ENCODE measurements at regions not wholly inside any gene's neighbourhood (a gene's known extent, or its start where the extent isn't known, plus 50 kb on each side); places are given as distances from the start of the nearest gene placed in this dataset.
A peak's percentile ranks its signal among the peaks of the same experiment; 100 is the strongest.

DNA sequence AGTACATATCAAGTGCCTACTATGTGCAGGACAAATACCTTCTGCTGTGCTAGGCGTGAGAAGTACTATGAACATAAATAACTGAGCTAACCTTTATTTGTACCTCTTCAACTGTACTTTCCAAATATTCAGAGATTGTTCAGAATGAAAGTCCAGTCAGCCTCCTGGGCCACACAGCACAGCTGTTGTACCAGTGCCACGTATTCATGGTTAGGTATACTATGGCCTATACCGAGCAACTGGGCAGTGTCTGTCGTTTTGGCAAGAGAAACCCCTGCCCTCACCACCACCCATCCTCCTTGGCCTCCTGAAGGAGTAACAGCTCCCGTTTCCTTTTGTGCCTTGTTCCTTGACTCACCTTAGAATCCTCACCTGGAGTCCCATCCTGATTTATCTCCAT is 53.0 kb downstream of the RASSF10 start:
- H3K27ac ChIP-seq = no peak overlapping the region

DNA sequence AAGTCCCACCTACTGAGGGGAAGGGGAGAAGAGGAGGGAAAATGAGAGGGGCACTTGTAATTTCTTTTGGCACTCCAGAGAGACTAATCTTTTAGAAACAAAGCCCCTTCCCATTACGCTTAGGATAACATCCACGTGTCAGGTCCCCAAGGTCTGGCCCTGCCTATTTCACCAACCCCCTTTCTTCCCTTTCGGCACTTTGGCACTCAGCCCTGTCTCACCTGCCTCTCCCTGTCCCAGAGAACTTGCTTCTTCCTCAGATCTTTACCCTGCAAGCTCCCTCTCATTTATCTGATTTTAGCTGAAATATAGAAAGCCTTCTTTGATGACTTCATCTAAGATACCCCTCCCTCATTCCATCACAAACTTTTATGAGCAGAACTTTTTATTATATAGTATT is 55.5 kb downstream of the RASSF10 start:
- TF ChIP-seq, protein P1, sequence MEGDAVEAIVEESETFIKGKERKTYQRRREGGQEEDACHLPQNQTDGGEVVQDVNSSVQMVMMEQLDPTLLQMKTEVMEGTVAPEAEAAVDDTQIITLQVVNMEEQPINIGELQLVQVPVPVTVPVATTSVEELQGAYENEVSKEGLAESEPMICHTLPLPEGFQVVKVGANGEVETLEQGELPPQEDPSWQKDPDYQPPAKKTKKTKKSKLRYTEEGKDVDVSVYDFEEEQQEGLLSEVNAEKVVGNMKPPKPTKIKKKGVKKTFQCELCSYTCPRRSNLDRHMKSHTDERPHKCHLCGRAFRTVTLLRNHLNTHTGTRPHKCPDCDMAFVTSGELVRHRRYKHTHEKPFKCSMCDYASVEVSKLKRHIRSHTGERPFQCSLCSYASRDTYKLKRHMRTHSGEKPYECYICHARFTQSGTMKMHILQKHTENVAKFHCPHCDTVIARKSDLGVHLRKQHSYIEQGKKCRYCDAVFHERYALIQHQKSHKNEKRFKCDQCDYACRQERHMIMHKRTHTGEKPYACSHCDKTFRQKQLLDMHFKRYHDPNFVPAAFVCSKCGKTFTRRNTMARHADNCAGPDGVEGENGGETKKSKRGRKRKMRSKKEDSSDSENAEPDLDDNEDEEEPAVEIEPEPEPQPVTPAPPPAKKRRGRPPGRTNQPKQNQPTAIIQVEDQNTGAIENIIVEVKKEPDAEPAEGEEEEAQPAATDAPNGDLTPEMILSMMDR (conservative IDR thresholded peaks at IDR 0.05) = no peak

More for the DNA sequence above, 53.0 kb downstream of the RASSF10 start:
- TF ChIP-seq, protein P1 (conservative IDR thresholded peaks at IDR 0.05) = no peak

DNA sequence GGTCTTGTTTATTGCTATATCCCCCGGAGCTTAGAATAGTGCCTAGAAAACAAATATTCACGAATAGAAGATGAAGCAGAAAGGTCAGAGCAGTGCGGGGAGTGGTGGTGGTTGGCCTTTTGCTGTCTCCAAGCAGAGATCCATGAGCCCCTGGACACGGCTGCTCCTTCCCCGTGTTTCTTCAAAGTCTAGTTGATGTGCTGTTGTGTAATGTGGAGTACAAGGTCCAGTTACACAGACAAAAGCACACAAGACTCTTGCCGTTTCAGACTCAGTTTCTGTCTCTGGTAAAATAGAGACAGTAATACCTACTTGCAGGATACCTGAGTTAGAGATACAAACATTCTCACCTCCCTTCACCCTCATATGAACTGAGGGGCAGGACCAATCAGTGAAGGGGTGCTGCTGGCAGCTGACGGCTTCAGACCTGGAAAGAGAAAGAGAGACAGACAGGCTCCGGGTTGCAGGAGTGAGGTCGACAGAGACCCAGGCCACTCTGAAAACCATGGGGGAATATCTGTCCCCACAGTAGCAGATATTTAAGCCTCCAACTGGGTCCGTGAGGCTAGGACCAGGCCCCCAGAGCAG is 56.2 kb downstream of the RASSF10 start:
- TF ChIP-seq, protein P1 (conservative IDR thresholded peaks at IDR 0.05) = no peak

More for the DNA sequence above, 55.5 kb downstream of the RASSF10 start:
- no peak overlapping the region for H3K27ac ChIP-seq

DNA sequence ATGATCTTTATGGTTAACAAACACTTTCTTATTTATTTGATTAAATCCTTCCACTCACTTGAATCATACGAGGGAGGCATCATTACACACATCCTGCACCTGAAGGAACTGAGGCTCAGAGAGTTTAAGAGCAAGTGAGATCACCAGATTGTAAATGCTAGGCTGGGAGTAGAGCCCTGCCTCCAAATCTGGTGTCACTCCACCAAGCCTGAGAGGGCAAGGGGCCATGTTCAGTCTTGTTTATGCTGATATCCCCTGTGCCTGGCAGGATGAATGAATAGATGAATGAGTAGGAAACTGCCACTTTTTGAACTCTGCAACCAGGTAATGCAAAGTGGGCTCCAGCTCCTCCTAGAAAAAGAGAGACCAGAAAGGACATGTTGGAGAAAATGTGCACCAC is 59.1 kb downstream of the RASSF10 start:
- TF ChIP-seq, protein P1 (conservative IDR thresholded peaks at IDR 0.05) = no peak

More for the DNA sequence above, 56.2 kb downstream of the RASSF10 start:
- H3K27ac ChIP-seq = no peak overlapping the region

DNA sequence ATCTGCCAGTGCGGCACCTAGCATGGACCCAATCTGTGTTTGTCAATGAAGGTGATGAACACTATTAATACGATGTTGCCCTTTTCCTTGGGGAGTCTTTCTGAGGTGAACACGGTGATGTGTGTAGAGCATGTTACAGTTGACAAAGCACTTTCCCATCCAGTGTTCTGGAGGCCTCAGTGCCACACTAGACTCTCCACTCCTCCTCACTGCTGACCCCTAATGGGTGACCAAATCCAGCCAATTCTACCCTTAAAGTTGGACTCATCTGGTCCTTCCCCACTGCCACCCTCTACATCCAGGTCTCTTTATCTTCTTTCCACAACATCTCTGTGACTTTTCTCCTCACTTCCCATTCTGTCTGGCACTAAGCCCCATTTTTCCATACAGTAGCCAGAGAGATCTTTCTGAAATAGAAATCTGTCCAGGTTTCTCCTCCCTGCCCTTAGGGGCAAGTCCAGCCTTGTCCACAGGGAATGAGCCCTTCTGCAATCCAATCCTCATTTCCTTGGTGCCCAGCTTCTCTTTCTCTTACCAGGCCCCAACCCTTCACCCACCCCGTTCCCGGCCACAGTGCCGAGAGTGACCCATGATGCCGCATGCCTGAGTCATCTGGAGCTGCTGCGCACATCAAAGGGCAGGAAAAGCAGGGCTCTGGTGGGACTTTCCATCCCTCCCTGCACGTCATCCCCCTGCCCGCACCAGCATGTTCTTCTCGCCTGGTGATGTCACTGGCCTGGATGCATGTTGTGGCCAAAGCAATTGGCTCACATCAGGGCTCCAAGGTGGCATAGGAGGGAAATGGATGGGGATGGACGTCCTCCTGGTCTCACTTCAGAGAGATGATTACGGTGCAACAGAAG is 64.2 kb downstream of the RASSF10 start:
- no peak overlapping the region for H3K27ac ChIP-seq

More for the DNA sequence above, 59.1 kb downstream of the RASSF10 start:
- peak overlapping the region; percentile 15 for H3K27ac ChIP-seq

DNA sequence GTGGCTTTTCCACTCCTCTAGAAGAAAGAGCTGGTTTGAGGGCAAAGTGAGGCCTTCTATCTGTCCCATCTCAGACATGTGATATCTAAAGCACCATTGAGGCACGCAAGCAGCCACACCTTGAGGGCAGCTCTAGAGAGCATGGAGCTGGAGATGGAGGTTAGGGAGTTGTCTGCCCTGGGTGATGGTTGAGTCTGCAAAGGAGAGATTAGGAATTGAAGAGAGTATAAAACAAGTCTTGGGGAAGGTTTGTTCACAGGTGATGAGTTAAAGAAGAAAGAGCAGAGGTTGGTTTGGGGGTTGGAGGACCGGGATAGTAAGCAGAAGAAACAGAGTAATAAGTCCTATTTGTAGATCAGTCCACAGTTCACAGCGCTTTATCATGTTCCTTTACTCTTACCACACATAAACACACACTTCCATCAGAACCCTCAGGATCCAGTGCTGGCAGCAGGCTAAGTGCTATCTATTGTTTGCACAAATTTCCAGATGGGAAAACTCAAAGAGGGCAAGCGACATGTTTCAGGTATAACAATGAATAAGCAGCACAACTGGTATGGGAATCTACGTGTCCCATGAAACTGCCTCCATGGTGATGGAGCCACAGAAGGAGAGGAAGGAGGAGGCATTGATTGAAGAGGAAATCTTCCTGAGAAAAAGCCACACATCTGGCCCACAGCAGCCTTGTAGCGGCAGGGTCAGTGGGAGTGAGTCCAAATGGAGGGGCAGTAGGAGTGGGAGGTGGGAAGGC is 65.8 kb downstream of the RASSF10 start:
- TF ChIP-seq, protein P1 (conservative IDR thresholded peaks at IDR 0.05) = no peak
- H3K27ac ChIP-seq = no peak overlapping the region

More for the DNA sequence above, 64.2 kb downstream of the RASSF10 start:
- TF ChIP-seq, protein P1 (conservative IDR thresholded peaks at IDR 0.05) = no peak

DNA sequence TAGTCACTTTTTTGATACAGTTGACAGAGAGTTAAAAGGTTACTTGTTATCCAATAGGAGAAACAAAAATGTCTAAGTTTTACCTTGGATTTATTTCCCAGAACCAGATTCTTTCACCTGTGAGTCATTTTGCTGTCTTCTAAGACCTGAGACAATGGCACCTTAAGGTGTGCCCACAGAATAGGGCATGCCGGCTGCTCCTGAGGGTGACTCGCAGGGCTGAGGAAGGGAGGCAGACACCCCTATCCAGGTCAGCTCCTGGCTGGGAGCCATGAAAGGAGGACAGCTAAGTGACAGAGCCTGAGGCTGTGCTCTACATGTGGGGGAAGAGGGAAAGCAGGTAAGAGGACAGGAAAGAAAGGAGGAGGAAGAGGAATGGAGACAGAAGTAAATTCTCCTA is 67.8 kb downstream of the RASSF10 start:
- H3K27ac ChIP-seq = no peak overlapping the region
- TF ChIP-seq, protein P1 (conservative IDR thresholded peaks at IDR 0.05) = no peak

Data from VCaP (cell line).